HG02884 (cell line): ENCODE measurements at regions not wholly inside any gene's neighbourhood (a gene's known extent, or its start where the extent isn't known, plus 50 kb on each side); places are given as distances from the start of the nearest gene placed in this dataset.
"Not testable (repeated sequence)": the region's sequence is repeated elsewhere in the genome, so short reads cannot be mapped to it uniquely, and the experiment has no call there.

ENCODE experiments used
- ATAC-seq: cut with Tn5 transposase; IDR thresholded peaks from one replicate; pipeline ENCODE4 v1.9.1; 2021; ENCODE audit warnings: mild to moderate bottlenecking, moderate library complexity; ENCODE audit not compliant: unreplicated experiment

DNA sequence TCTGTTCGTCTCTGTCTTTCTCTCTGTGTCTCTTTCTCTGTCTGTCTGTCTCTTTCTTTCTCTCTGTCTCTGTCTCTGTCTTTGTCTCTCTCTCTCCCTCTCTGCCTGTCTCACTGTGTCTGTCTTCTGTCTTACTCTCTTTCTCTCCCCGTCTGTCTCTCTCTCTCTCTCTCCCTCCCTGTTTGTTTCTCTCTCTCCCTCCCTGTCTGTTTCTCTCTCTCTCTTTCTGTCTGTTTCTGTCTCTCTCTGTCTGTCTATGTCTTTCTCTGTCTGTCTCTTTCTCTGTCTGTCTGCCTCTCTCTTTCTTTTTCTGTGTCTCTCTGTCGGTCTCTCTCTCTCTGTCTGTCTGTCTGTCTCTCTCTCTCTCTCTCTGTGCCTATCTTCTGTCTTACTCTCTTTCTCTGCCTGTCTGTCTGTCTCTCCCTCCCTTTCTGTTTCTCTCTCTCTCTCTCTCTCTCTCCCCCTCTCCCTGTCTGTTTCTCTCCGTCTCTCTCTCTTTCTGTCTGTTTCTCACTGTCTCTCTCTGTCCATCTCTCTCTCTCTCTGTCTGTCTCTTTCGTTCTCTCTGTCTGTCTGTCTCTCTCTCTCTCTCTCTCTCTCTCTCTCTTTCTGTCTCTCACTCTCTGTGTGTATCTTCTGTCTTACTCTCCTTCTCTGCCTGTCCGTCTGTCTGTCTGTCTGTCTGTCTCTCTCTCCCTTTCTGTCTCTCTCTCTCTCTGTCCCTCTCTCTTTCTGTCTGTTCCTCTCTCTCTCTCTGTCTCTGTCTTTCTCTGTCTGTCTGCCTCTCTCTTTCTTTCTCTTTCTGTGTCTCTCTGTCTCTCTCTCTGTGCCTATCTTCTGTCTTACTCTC, 2065.9 kb upstream of the TPTE start:
- ATAC-seq: not testable (repeated sequence)

DNA sequence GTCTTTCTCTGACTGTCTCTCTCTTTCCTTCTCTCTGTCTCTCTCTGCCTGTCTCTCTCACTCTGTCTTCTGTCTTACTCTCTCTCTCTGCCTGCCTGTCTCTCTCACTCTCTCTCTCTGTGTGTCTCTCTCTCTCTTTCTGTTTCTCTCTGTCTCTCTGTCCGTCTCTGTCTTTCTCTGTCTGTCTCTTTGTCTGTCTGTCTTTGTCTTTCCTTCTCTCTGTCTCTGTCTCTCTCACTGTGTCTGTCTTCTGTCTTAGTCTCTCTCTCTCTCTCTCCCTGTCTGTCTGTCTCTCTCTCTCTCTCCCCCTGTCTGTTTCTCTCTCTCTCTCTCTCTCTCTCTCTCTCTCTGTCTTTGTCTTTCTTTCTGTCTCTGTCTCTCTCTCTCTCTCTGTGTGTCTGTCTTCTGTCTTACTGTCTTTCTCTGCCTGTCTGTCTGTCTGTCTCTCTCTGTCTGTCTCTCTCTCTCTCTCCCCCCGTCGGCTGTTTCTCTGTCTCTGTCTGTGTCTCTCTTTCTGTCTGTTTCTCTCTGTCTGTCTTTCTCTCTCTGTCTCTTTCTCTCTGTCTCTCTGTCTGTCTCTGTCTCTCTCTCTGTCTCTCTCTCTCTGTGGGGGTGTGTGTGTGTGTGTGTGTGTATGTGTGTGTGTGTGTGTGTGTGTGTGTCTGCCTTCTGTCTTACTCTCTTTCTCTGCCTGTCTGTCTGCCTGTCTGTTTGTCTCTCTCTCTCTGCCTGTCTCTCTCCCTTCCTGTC, 2056.8 kb upstream of the TPTE start:
- peak; percentile 62 for ATAC-seq

DNA sequence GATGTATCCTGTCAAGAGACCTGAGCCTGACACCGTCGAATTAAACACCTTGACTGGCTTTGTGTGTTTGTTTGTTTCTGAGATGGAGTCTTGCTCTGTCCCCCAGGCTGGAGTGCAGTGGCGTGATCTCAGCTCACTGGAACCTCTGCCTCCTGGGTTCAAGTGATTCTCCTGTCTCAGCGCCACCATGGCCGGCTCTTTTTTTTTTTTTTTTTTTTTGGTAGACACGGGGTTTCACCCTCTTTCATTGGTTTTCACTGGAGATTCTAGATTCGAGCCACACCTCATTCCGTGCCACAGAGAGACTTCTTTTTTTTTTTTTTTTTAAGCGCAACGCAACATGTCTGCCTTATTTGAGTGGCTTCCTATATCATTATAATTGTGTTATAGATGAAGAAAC, 2054.7 kb upstream of the TPTE start:
- ATAC-seq: not testable (repeated sequence)
